ENCODE measurements at regions not wholly inside any gene's neighbourhood (a gene's known extent, or its start where the extent isn't known, plus 50 kb on each side); places are given as distances from the start of the nearest gene placed in this dataset.

GRCh38 chr2:47254464-47254863, 78.2 kb upstream of the CALM2 start:
- no peak overlapping the region for H2AFZ ChIP-seq (ENCODE audit: low read depth, low read length)
- Mint-ChIP-seq H3K27me3 (ENCODE audit: low read depth, unreplicated experiment) (no peaks in the 10 kb centered on the region), H3K4me3 (ENCODE audit: unreplicated experiment) (no peak overlapping the region), H3K27ac (ENCODE audit: unreplicated experiment) (no peak overlapping the region), H3K4me1 (ENCODE audit: low read depth, unreplicated experiment) (peaks cover 22% of the 10 kb centered on the region), H3K36me3 (ENCODE audit: low read depth, unreplicated experiment) (no peaks in the 10 kb centered on the region), H3K9me3 (ENCODE audit: unreplicated experiment) (no peaks in the 10 kb centered on the region)
- no peak overlapping the region for H3K4me3 ChIP-seq (ENCODE audit: insufficient read depth, low read depth, low read length)
- H3K27ac ChIP-seq (ENCODE audit: low read depth, low read length): no peak overlapping the region
- no peaks in the 10 kb centered on the region for H3K79me2 ChIP-seq (ENCODE audit: insufficient read depth, low read length)
- H3K4me1 ChIP-seq (ENCODE audit: insufficient read depth, low read length): peaks cover 13% of the 10 kb centered on the region
- no peaks in the 10 kb centered on the region for H3K27me3 ChIP-seq (ENCODE audit: insufficient read depth, low read length)
- no peaks in the 10 kb centered on the region for H4K20me1 ChIP-seq (ENCODE audit: insufficient read depth, low read length)
- H3K9me3 ChIP-seq (ENCODE audit: insufficient read depth, low read depth, low read length): no peaks in the 10 kb centered on the region
- no peak for DNase-seq (ENCODE audit: low read depth)
- FAIRE-seq: no peak
- TF ChIP-seq EZH2 (IDR thresholded peaks at IDR 0.05; ENCODE audit: insufficient read depth, low read length) (no peak), CTCF (IDR thresholded peaks at IDR 0.05; ENCODE audit: insufficient read depth, low read depth, low read length) (no peak)
- no peak overlapping the region for H3K9ac ChIP-seq (ENCODE audit: low read length)
- H3K36me3 ChIP-seq (ENCODE audit: insufficient read depth, low read length): no peaks in the 10 kb centered on the region
- H3K4me2 ChIP-seq (ENCODE audit: low read length): no peak overlapping the region

- TF ChIP-seq CTCF (IDR thresholded peaks at IDR 0.05; ENCODE audit: insufficient read depth, low read depth, low read length) (no peak), EZH2 (IDR thresholded peaks at IDR 0.05; ENCODE audit: insufficient read depth, low read length) (no peak)
- Mint-ChIP-seq H3K4me1 (ENCODE audit: low read depth, unreplicated experiment) (peaks cover 28% of the 10 kb centered on the region), H3K27ac (ENCODE audit: unreplicated experiment) (no peak overlapping the region), H3K9me3 (ENCODE audit: unreplicated experiment) (no peaks in the 10 kb centered on the region), H3K27me3 (ENCODE audit: low read depth, unreplicated experiment) (peaks cover 3% of the 10 kb centered on the region), H3K36me3 (ENCODE audit: low read depth, unreplicated experiment) (no peaks in the 10 kb centered on the region), H3K4me3 (ENCODE audit: unreplicated experiment) (no peak overlapping the region)
- no peak overlapping the region for H3K4me3 ChIP-seq (ENCODE audit: insufficient read depth, low read depth, low read length)
- DNase-seq (ENCODE audit: low read depth) (no peak), FAIRE-seq (no peak)
- H3K4me2 ChIP-seq (ENCODE audit: low read length): no peak overlapping the region
- no peaks in the 10 kb centered on the region for H3K79me2 ChIP-seq (ENCODE audit: insufficient read depth, low read length)
- H3K4me1 ChIP-seq (ENCODE audit: insufficient read depth, low read length): peaks cover 17% of the 10 kb centered on the region
- no peaks in the 10 kb centered on the region for H4K20me1 ChIP-seq (ENCODE audit: insufficient read depth, low read length)
- H3K9ac ChIP-seq (ENCODE audit: low read length): no peak overlapping the region
- no peaks in the 10 kb centered on the region for H3K36me3 ChIP-seq (ENCODE audit: insufficient read depth, low read length)
- no peak overlapping the region for H3K27ac ChIP-seq (ENCODE audit: low read depth, low read length)
- no peaks in the 10 kb centered on the region for H3K9me3 ChIP-seq (ENCODE audit: insufficient read depth, low read depth, low read length)
- no peak overlapping the region for H2AFZ ChIP-seq (ENCODE audit: low read depth, low read length)
- no peaks in the 10 kb centered on the region for H3K27me3 ChIP-seq (ENCODE audit: insufficient read depth, low read length)
Observed at GRCh38 chr2:47253447-47253846, 77.1 kb upstream of the CALM2 start.

- no peak overlapping the region for H3K27ac ChIP-seq (ENCODE audit: low read depth, low read length)
- H2AFZ ChIP-seq (ENCODE audit: low read depth, low read length): no peak overlapping the region
- Mint-ChIP-seq H3K27me3 (ENCODE audit: low read depth, unreplicated experiment) (peaks cover 5% of the 10 kb centered on the region), H3K27ac (ENCODE audit: unreplicated experiment) (no peak overlapping the region), H3K36me3 (ENCODE audit: low read depth, unreplicated experiment) (no peaks in the 10 kb centered on the region), H3K9me3 (ENCODE audit: unreplicated experiment) (no peaks in the 10 kb centered on the region), H3K4me3 (ENCODE audit: unreplicated experiment) (no peak overlapping the region), H3K4me1 (ENCODE audit: low read depth, unreplicated experiment) (peaks cover 19% of the 10 kb centered on the region)
- no peak overlapping the region for H3K4me2 ChIP-seq (ENCODE audit: low read length)
- no peak for DNase-seq (ENCODE audit: low read depth)
- FAIRE-seq: no peak
- no peak for TF ChIP-seq EZH2 (IDR thresholded peaks at IDR 0.05; ENCODE audit: insufficient read depth, low read length)
- no peak for TF ChIP-seq CTCF (IDR thresholded peaks at IDR 0.05; ENCODE audit: insufficient read depth, low read depth, low read length)
- H3K79me2 ChIP-seq (ENCODE audit: insufficient read depth, low read length): no peaks in the 10 kb centered on the region
- no peaks in the 10 kb centered on the region for H3K36me3 ChIP-seq (ENCODE audit: insufficient read depth, low read length)
- H3K27me3 ChIP-seq (ENCODE audit: insufficient read depth, low read length): no peaks in the 10 kb centered on the region
- no peaks in the 10 kb centered on the region for H3K9me3 ChIP-seq (ENCODE audit: insufficient read depth, low read depth, low read length)
- no peak overlapping the region for H3K9ac ChIP-seq (ENCODE audit: low read length)
- no peak overlapping the region for H3K4me3 ChIP-seq (ENCODE audit: insufficient read depth, low read depth, low read length)
- peaks cover 17% of the 10 kb centered on the region for H3K4me1 ChIP-seq (ENCODE audit: insufficient read depth, low read length)
- H4K20me1 ChIP-seq (ENCODE audit: insufficient read depth, low read length): no peaks in the 10 kb centered on the region
Observed at GRCh38 chr2:47251404-47251675, 75.0 kb upstream of the CALM2 start.
